H9 (cell line): ENCODE measurements at regions not wholly inside any gene's neighbourhood (a gene's known extent, or its start where the extent isn't known, plus 50 kb on each side); places are given as distances from the start of the nearest gene placed in this dataset.

Source experiments
- DNase-seq: peaks from one replicate; pipeline ENCODE4 v3.0.0-alpha.2; 2017
- H2AFZ ChIP-seq: one replicate; pipeline ENCODE4 v1.6.1; 2013; ENCODE audit warnings: mild to moderate bottlenecking, low read length, control low read depth, moderate library complexity
- H2AK5ac ChIP-seq: 2 replicates; pipeline ENCODE4 v1.6.1; 2013; ENCODE audit warnings: low read length, control low read depth, mixed read lengths; ENCODE audit not compliant: insufficient read length
- H2BK120ac ChIP-seq: one replicate; pipeline ENCODE4 v1.6.1; 2013; ENCODE audit warnings: low read depth, mild to moderate bottlenecking, low read length, control low read depth, inconsistent platforms; ENCODE audit not compliant: poor library complexity, severe bottlenecking
- H2BK12ac ChIP-seq: 2 replicates; pipeline ENCODE4 v1.6.1; 2013; ENCODE audit warnings: low read length, control low read depth, mixed read lengths, low read depth; ENCODE audit not compliant: insufficient read length
- H2BK15ac ChIP-seq: 2 replicates; pipeline ENCODE4 v1.6.1; 2013; ENCODE audit warnings: low read depth, low read length, control low read depth
- H2BK20ac ChIP-seq: one replicate; pipeline ENCODE4 v1.6.1; 2013; ENCODE audit warnings: low read depth, mild to moderate bottlenecking, low read length, control low read depth, inconsistent platforms; ENCODE audit not compliant: poor library complexity, severe bottlenecking
- H2BK5ac ChIP-seq: 2 replicates; pipeline ENCODE4 v1.6.1; 2013; ENCODE audit warnings: low read length, control low read depth, mixed read lengths; ENCODE audit not compliant: insufficient read length
- H3K14ac ChIP-seq: 2 replicates; pipeline ENCODE4 v1.6.1; 2013; ENCODE audit warnings: low read length, control low read depth; ENCODE audit not compliant: insufficient read depth
- H3K18ac ChIP-seq: 2 replicates; pipeline ENCODE4 v1.6.1; 2013; ENCODE audit warnings: low read depth, mild to moderate bottlenecking, mixed read lengths, low read length, control low read depth; ENCODE audit not compliant: insufficient read length
- H3K23ac ChIP-seq: 2 replicates; pipeline ENCODE4 v1.6.1; 2013; ENCODE audit warnings: low read length, control low read depth, mixed read lengths, low read depth; ENCODE audit not compliant: insufficient read length
- H3K23me2 ChIP-seq: 2 replicates; pipeline ENCODE4 v1.6.1; 2013; ENCODE audit warnings: low read depth, mild to moderate bottlenecking, mixed read lengths, low read length, control low read depth; ENCODE audit not compliant: insufficient read length, poor library complexity, severe bottlenecking
- H3K27ac ChIP-seq: 2 replicates; pipeline ENCODE4 v1.5.1; 2013; ENCODE audit warnings: low read length, control low read depth, mixed read lengths, low read depth; ENCODE audit not compliant: insufficient read length
- H3K27me3 ChIP-seq: 2 replicates; pipeline ENCODE4 v1.6.1; 2013; ENCODE audit warnings: low read length, control low read depth, inconsistent platforms; ENCODE audit not compliant: insufficient read depth
- H3K4ac ChIP-seq: 2 replicates; pipeline ENCODE4 v1.6.1; 2013; ENCODE audit warnings: low read depth, mild to moderate bottlenecking, control low read depth, inconsistent platforms, low read length, moderate library complexity
- H3K4me1 ChIP-seq: 2 replicates; pipeline ENCODE4 v1.6.1; 2013; ENCODE audit warnings: low read length, control low read depth, inconsistent platforms; ENCODE audit not compliant: insufficient read depth
- H3K4me2 ChIP-seq: 2 replicates; pipeline ENCODE4 v1.6.1; 2013; ENCODE audit warnings: low read length, control low read depth, mixed read lengths; ENCODE audit not compliant: insufficient read length, insufficient read depth
- H3K56ac ChIP-seq: 2 replicates; pipeline ENCODE4 v1.6.1; 2013; ENCODE audit warnings: low read depth, mild to moderate bottlenecking, mixed read lengths, low read length, control low read depth; ENCODE audit not compliant: insufficient read length
- H3K79me1 ChIP-seq: 2 replicates; pipeline ENCODE4 v1.6.1; 2013; ENCODE audit warnings: low read depth, mild to moderate bottlenecking, moderate library complexity, low read length, control low read depth, inconsistent platforms; ENCODE audit not compliant: insufficient read depth, poor library complexity, severe bottlenecking
- H3K79me2 ChIP-seq: 2 replicates; pipeline ENCODE4 v1.6.1; 2013; ENCODE audit warnings: low read length, control low read depth, inconsistent platforms; ENCODE audit not compliant: insufficient read depth
- H3K9ac ChIP-seq: 2 replicates; pipeline ENCODE4 v1.6.1; 2013; ENCODE audit warnings: low read length, control low read depth, mixed read lengths; ENCODE audit not compliant: insufficient read length; ENCODE audit errors: extremely low read depth
- H3K9me3 ChIP-seq: one replicate; pipeline ENCODE4 v1.6.1; 2013; ENCODE audit warnings: low read depth, low read length, inconsistent platforms; ENCODE audit not compliant: control insufficient read depth
- H3T11ph ChIP-seq: one replicate; pipeline ENCODE4 v1.6.1; 2013; ENCODE audit warnings: mild to moderate bottlenecking, low read length, control low read depth, inconsistent platforms
- H4K20me1 ChIP-seq: one replicate; pipeline ENCODE4 v1.6.1; 2013; ENCODE audit not compliant: control insufficient read depth, insufficient read length, insufficient read depth
- H4K5ac ChIP-seq: 2 replicates; pipeline ENCODE4 v1.6.1; 2013; ENCODE audit warnings: low read depth, mild to moderate bottlenecking, mixed read lengths, low read length, control low read depth; ENCODE audit not compliant: insufficient read length
- H4K8ac ChIP-seq: replicated peaks from 2 replicates; pipeline ENCODE4 v1.6.1; 2013; ENCODE audit warnings: low read length, control low read depth, mixed read lengths, low read depth; ENCODE audit not compliant: insufficient read length
- H4K91ac ChIP-seq: 2 replicates; pipeline ENCODE4 v1.6.1; 2013; ENCODE audit warnings: low read depth, mild to moderate bottlenecking, moderate library complexity, mixed read lengths, low read length, control low read depth; ENCODE audit not compliant: insufficient read length
- H3K27ac Mint-ChIP-seq, 3 experiments: 2 replicates in 2 of 3; 3 replicates in 1 of 3; pipeline ENCODE4 v1.8.0; 2020 to 2021; ENCODE audit warnings: mixed read lengths in 3 of 3, mild to moderate bottlenecking in 1 of 3, moderate library complexity in 1 of 3
- H3K27me3 Mint-ChIP-seq: 2 replicates; pipeline ENCODE4 v1.8.0; 2021; ENCODE audit warnings: low read depth, mild to moderate bottlenecking, moderate library complexity, mixed read lengths
- H3K36me3 Mint-ChIP-seq, 3 experiments: 2 replicates in 2 of 3; 3 replicates in 1 of 3; pipeline ENCODE4 v1.8.0; 2020 to 2021; ENCODE audit warnings: low read depth in 3 of 3, mixed read lengths in 3 of 3; ENCODE audit not compliant: insufficient read depth in 1 of 3
- H3K4me1 Mint-ChIP-seq, 2 experiments: 2 replicates each; pipeline ENCODE4 v1.8.0; 2020; ENCODE audit warnings: mixed read lengths in 2 of 2
- H3K4me3 Mint-ChIP-seq, 2 experiments: 2 replicates in 1 of 2; 3 replicates in 1 of 2; pipeline ENCODE4 v1.8.0; 2020 to 2021; ENCODE audit warnings: mild to moderate bottlenecking in 2 of 2, mixed read lengths in 2 of 2, moderate library complexity in 1 of 2
- H3K9me3 Mint-ChIP-seq, 2 experiments: 2 replicates in 1 of 2; 3 replicates in 1 of 2; pipeline ENCODE4 v1.8.0; 2020; ENCODE audit warnings: mild to moderate bottlenecking in 2 of 2, mixed read lengths in 2 of 2, moderate library complexity in 1 of 2
- WGBS: extraction: QIAGEN DNeasy Blood & Tissue Kit; methylation state at CpG from one replicate; pipeline ENCODE4 v1.1.7; 2013; ENCODE audit warnings: missing lambda C conversion rate, low lambda C conversion rate, mixed read lengths; ENCODE audit not compliant: insufficient read length; ENCODE audit errors: extremely low coverage; 5-methylcytosine and 5-hydroxymethylcytosine counted together
- TF ChIP-seq, protein P1 (sequence below): fragments of 200-600 bp; sonication (generic); conservative IDR thresholded peaks from 3 replicates; pipeline ENCODE4 v1.8.0; 2021; ENCODE audit warnings: antibody characterized with exemption, mild to moderate bottlenecking

DNA sequence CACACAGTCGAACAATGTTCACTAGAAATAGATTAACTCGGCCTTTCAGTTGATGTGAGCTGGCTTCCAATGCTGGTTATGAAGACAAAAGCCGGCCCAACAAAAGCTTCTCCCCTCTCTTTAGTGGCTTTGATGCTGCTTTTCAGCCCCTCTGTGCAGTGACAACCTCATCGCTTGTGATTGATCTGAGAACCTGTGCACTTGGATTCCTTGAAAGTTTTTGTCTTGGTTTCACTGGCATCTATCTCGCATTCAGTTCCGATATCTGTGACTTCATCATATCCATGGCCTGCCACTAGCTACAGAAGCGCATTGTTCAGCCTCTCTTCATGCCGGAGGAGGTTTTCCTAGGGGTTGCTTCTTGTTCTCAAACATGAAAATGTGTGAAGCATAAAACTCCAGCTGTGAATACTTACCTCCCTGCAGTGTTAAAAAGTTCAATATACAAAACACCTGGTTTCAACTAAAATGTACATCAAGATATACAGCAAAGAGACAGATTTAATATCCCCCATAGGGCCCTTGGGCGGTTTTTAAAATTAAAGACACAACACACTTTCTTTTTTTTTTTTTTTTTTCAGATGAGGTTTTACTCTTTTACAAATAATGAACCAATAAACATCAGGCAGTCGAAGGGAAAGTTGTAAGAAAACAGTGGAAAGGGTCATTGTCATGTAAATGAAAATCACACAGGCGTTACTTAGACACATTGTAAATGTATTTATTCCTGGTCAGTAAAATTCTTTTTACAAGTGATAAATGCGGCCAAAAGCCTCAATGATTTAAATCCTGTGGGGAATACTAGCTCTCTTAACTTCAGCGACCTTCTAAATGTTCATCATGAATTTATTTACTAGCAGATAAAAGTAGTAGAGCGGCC, 1252.8 kb downstream of the EFNB2 start:
- Histone ChIP-seq H2AFZ (no peak overlapping the region), H2BK20ac (no peak overlapping the region)
- H3K27ac Mint-ChIP-seq, result peak overlapping the region in 2 of 3 experiments; percentile 55 to 89; a peak in 5 of 7 replicates

More for the DNA sequence above, 1252.8 kb downstream of the EFNB2 start:
- H2BK15ac ChIP-seq, result no peak overlapping the region
- no peak overlapping the region for H4K5ac ChIP-seq
- H2AK5ac ChIP-seq, result no peak overlapping the region
- H3K9ac ChIP-seq, result no peak overlapping the region
- H3K79me1 ChIP-seq, result no peaks in the 10 kb centered on the region
- H4K8ac ChIP-seq, result no peak overlapping the region
- H3K36me3 Mint-ChIP-seq, result peaks cover 0 to 5% (median 0%) of the 10 kb centered on the region in 3 experiments; a peak in 2 of 7 replicates
- H3K4me1 Mint-ChIP-seq, result peaks cover 67 to 69% of the 10 kb centered on the region in 2 experiments
- H3K27me3 ChIP-seq, result no peaks in the 10 kb centered on the region
- H3K23ac ChIP-seq, result no peak overlapping the region
- H2BK120ac ChIP-seq, result no peak overlapping the region
- no peak overlapping the region for H3K4me3 Mint-ChIP-seq
- TF ChIP-seq, protein P1, sequence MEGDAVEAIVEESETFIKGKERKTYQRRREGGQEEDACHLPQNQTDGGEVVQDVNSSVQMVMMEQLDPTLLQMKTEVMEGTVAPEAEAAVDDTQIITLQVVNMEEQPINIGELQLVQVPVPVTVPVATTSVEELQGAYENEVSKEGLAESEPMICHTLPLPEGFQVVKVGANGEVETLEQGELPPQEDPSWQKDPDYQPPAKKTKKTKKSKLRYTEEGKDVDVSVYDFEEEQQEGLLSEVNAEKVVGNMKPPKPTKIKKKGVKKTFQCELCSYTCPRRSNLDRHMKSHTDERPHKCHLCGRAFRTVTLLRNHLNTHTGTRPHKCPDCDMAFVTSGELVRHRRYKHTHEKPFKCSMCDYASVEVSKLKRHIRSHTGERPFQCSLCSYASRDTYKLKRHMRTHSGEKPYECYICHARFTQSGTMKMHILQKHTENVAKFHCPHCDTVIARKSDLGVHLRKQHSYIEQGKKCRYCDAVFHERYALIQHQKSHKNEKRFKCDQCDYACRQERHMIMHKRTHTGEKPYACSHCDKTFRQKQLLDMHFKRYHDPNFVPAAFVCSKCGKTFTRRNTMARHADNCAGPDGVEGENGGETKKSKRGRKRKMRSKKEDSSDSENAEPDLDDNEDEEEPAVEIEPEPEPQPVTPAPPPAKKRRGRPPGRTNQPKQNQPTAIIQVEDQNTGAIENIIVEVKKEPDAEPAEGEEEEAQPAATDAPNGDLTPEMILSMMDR, result no peak
- H3T11ph ChIP-seq, result no peak overlapping the region
- no CpG with 5 or more reads among the region's 14 CpGs for WGBS
- DNase-seq, result no peak
- H3K27me3 Mint-ChIP-seq, result no peaks in the 10 kb centered on the region
- no peak overlapping the region for H3K56ac ChIP-seq
- H3K4ac ChIP-seq, result no peak overlapping the region
- H3K23me2 ChIP-seq, result no peaks in the 10 kb centered on the region
- no peaks in the 10 kb centered on the region for H3K79me2 ChIP-seq
- no peak overlapping the region for H4K91ac ChIP-seq
- no peak overlapping the region for H3K27ac ChIP-seq
- no peak overlapping the region for H2BK5ac ChIP-seq
- peaks cover 0 to 3% of the 10 kb centered on the region in 2 experiments; a peak in 3 of 5 replicates for H3K9me3 Mint-ChIP-seq
- H3K18ac ChIP-seq, result no peak overlapping the region
- no peaks in the 10 kb centered on the region for H4K20me1 ChIP-seq
- H2BK12ac ChIP-seq, result no peak overlapping the region
- no peaks in the 10 kb centered on the region for H3K9me3 ChIP-seq
- H3K14ac ChIP-seq, result no peak overlapping the region
- H3K4me2 ChIP-seq, result no peak overlapping the region
- peaks cover 20% of the 10 kb centered on the region for H3K4me1 ChIP-seq
